ENCODE measurements at regions not wholly inside any gene's neighbourhood (a gene's known extent, or its start where the extent isn't known, plus 50 kb on each side); places are given as distances from the start of the nearest gene placed in this dataset.
A peak's percentile ranks its signal among the peaks of the same experiment; 100 is the strongest.
"Not testable (repeated sequence)": the region's sequence is repeated elsewhere in the genome, so short reads cannot be mapped to it uniquely, and the experiment has no call there.

DNA sequence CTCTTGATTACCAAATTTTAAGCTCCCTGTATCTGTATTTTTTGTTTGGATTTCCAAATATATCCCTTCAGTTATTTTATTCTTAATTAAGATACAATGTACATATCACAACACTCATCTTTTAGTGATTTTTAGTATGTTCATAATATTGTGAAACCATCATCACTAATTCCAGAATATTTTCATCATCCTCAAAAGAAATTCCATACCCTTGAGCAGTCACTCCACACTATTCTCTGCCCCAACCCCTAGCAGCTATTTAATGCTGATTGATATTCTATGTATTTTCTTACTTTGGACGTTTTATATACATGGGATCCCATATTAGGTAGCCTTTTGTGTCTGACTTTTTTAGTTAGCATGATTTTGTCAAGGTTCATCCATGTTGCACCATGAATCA is 127.4 kb upstream of the SLC8A1 start:
- DNase-seq (ENCODE audit: low read depth), result peak; percentile 56

DNA sequence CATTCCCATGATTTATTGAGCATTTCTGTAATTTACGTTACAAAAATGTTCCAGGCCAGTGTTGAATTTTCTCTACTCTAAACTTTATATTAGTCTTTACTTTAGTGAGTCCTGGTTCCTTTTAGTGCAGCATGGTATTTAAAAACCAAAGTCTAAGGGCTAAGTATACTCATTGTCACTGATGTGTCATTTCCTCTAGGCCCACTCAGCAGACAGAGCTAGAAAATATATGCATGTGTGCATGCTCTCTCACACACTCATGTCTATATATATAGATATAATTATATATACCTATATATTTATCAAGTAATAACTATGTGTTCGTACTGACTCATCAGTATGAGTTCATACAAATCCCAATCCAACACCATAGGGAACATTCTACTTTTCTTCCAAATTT is 132.5 kb upstream of the SLC8A1 start:
- DNase-seq (ENCODE audit: low read depth), result peak; percentile 33

DNA sequence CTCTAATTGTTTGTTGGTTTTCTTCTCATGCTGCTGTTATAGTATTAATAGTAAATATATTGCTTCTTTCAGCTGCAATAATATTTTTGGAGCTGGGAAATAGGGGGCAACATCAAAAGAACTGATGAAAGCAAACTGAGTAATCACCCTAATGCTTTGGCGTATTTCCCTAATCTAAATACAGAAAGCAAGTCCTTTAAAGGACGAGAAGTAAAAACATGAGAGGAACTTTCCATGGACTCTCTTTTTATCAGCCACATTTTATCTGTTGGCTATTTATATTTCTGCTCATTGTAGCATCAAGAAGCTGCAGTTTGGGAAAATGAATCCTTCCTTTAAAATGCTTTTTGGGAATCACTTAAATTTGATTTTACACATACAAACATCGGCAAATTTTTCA is 139.9 kb upstream of the SLC8A1 start:
- no peak for DNase-seq (ENCODE audit: low read depth)

DNA sequence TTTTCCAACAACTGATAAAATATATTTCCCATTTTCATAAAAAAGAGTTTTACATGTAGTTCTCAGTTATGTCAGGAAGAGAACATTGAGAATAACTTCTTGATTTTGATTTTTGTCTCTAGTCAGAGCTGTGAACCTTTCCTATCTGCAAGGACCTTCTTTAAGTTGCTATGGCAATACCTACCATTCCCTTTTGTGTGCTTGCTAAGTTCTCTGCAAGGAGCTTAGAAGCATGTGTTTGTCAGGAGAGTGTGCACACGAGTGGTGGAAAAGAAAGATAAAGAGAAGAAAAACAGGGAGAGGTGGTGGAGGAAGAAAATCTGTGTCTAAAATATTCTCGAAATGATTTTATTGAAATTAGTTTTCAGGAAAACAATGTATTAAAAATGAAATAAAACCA is 140.3 kb upstream of the SLC8A1 start:
- no peak for DNase-seq (ENCODE audit: low read depth)

DNA sequence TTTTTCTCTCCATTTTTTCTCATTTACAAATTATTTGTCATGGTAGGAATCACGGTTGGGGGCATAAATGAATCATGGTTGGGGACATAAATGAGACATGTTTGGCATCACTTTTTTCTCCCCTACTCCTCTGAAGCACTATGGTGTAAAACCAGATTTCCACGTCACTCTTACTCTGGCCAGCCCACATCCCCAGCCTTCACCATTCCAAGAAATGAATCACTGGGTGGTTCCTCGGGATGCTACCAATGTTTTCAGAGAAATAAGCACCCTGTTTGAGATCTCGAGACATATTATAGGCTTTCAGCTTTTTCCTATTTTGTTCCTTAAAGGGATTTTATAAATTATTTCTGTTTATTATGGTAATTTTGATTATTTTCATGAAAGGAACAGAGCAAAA is 155.0 kb upstream of the SLC8A1 start:
- peak; percentile 35 for DNase-seq (ENCODE audit: low read depth)

GRCh38 chr2:40611196-40611595 is 159.3 kb upstream of the SLC8A1 start:
- no peak for DNase-seq (ENCODE audit: low read depth)

DNA sequence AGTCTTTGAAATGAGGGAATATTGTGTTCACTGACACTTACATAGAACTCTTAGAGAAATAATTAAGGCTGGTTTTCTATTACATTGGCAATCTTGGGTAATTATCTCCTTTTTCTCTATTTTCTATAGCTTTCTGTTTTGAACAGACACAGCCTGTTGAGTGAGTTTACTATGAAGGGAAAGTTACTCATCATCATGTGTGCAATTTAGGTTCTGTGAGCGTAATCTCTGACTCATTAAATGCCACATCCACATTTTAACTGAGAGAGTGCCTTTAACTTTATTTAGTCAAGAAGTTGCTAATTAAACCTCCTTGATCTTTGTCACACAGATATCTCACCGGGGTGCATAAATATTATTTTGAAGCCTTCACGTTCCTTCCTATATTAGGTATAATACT is 174.0 kb upstream of the SLC8A1 start:
- DNase-seq (ENCODE audit: low read depth), result peak; percentile 75

- no peak for DNase-seq (ENCODE audit: low read depth)
These were observed 176.7 kb upstream of the SLC8A1 start for GRCh38 chr2:40628556-40628955.

DNA sequence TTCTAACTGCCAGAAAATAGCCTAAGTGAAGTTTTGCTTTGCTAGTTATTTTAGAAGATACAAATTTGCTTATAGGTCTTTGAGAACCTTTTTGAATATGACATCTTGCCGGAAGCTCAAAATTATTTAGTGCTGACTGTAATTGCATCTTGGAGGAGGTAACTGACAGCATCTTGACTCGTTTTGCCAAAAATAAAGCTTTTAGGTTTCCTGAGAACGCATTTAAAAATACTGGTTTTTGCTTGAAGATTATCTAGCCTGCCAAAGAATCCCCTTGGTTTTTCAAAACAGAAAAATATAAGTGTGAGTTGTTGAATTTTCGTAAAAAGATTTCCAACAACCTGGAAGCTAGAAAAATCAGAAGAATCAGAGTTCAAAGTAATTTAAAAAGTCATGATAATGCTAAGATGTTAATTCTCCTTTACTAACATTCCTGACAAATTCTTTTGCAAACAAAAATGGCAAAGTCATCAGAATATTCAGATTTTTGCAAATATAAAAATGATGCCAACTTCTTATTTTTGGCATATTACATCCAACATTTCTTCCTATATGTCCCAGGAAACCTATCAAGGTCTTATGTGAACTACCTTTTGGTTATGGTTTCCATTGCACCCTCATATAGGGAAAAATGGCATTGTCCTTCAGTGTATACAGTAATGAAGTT is 178.0 kb upstream of the SLC8A1 start:
- DNase-seq (ENCODE audit: low read depth), result no peak

DNA sequence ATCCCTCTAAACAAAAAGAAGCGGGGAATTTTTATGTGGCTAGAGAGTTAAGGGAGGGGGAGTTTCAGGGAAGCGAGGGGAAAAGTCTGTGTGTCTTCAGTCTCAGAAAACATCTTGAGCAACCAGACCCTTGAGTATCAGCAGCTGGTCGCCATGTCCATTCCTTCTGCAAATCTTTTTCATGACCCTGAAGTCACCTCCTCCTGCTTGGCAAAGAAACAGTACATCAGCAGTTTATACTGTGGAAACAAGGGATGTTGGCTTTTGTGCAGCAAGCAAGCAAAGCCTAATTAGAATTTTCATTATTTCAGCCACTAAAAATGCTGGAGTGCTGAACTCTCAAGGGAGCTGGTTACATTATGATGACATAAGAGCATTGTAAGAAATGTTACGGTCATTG is 187.4 kb upstream of the SLC8A1 start:
- DNase-seq (ENCODE audit: low read depth), result no peak

GRCh38 chr2:40642237-40642636 is 190.3 kb upstream of the SLC8A1 start:
- peak; percentile 27 for DNase-seq (ENCODE audit: low read depth)

- DNase-seq (ENCODE audit: low read depth), result no peak
These were observed 190.8 kb upstream of the SLC8A1 start for GRCh38 chr2:40642726-40643125.

DNA sequence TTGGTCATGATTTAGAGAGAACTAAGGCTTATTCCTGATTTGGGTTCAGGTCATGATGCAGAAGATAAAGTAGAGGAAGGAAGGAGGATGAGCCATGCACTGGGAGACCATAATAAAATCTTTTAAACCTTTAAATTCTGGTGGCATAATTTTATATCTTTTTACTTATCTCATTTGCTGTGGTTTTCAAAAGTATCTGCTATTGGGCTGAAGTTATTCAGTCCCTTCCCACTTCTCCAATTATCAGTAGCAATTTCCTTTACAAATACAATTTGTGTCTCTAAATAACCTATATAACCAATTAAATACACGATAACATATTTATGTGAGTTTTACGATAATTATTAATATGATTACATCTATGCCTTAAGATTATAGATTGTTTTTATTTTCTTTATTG is 194.8 kb upstream of the SLC8A1 start:
- no peak for DNase-seq (ENCODE audit: low read depth)

GRCh38 chr2:40652155-40652554 is 200.3 kb upstream of the SLC8A1 start:
- DNase-seq (ENCODE audit: low read depth), result no peak

GRCh38 chr2:40653829-40654228 is 201.9 kb upstream of the SLC8A1 start:
- peak; percentile 19 for DNase-seq (ENCODE audit: low read depth)

DNA sequence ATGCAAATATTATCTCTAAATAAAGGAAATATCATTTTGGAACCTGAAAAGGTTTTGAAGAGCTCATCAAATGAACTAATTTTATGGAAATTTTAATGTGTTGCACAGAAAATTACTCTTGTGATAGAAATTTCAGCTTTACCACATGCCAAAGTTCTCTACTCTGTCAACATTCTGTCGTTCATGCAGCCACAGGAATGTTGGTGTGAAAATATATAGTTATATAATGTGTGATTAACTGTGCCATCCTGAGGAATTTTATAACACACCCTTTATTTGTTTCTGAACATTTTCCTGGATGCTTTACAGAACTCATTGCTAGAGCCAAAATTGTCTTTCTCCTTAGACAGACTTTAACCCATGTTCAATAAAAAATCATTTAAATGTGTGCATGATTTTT is 202.5 kb upstream of the SLC8A1 start:
- no peak for DNase-seq (ENCODE audit: low read depth)

DNA sequence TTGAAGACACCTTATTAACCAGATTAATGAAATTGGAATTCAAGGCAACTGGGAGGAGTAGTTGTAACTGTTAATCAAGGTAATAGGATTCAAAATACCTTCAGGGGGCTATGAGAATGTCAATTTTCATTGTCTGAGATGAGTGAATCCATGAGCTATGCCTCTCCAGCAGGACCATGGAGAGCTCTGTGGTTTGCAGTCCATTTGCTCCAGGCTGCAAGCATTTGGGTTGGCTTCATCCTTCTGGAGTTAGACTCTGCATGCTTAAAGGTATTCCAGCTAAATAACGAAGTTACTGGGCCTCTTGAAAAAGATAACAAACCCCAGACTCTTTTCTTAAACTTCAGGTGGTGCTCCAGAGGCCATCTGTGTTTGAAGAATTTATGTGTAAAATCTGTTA is 207.1 kb upstream of the SLC8A1 start:
- DNase-seq (ENCODE audit: low read depth), result peak; percentile 56

GRCh38 chr2:40665493-40666232 is 213.8 kb upstream of the SLC8A1 start:
- no peak for DNase-seq (ENCODE audit: low read depth)

- DNase-seq (ENCODE audit: low read depth), result peak; percentile 83
These were observed 214.5 kb upstream of the SLC8A1 start for GRCh38 chr2:40666398-40666797.

DNA sequence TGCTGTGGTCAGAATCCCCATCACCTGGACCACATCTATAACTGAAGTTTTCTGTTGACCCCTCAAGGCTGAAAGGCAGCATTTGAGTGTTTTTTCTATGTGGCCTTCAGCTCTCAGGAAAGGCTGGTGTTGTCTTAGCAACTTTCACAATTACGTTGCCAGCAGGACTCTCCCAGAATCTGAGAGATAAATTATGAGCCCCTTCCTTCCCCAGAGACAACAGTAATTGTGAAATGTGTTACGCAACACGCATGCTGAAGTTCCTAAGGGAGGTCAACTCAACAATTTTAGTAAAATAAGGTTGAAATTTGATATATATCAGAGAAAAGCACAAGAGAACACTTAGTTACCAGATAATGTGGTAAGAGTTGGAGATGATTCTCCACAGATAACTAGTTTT is 216.5 kb upstream of the SLC8A1 start:
- DNase-seq (ENCODE audit: low read depth), result peak; percentile 71

GRCh38 chr2:40676134-40676790 is 224.4 kb upstream of the SLC8A1 start:
- not testable (repeated sequence) for DNase-seq (ENCODE audit: low read depth)

- DNase-seq (ENCODE audit: low read depth), result no peak
These were observed 228.7 kb upstream of the SLC8A1 start for GRCh38 chr2:40680547-40680946.

DNA sequence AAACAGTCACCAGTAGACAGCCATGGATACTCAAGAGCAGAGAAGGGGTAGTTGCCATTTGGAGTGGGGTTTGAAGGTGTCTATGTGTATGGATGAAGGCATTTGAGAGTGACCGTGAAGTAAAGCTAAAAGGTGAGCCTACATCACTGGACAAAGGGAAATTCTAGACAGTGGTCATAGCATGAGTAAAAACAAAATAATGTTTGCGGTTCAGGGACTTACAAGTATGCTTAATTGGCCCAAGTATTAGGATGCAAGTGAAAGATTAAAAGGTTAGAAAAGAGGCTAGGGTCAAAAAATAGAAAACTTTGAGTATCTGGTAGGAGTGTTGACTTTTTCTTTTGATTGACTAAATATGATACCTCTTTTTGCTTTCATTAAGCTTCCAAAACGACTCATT is 238.1 kb upstream of the SLC8A1 start:
- DNase-seq (ENCODE audit: low read depth), result no peak

Measured in EH (cell line).